K562 (cell line): ENCODE measurements at regions not wholly inside any gene's neighbourhood (a gene's known extent, or its start where the extent isn't known, plus 50 kb on each side); places are given as distances from the start of the nearest gene placed in this dataset.

Source experiments
- ATAC-seq: fragments of 200-7000 bp; cut with Tn5 transposase; 3 replicates; pipeline ENCODE4 v1.9.1; 2020; ENCODE audit warnings: moderate library complexity
- BruUV-seq: library from RNA; stranded (reverse); fragments of 400-500 nt; replicated peaks from 2 replicates; lab custom pipeline; 2021; lab: Mats Ljungman, UMichigan
- CTCF ChIA-PET: fragments of 300-600 bp; formaldehyde crosslinking; extraction: SDS; loops from one replicate; lab custom pipeline; 2021; ENCODE audit warnings: low intra/inter-chr PET ratio; lab: Yijun Ruan, JAX
- POLR2A ChIA-PET: fragments of 300-600, 350-650 bp; sonication (Branson Sonifier 250); formaldehyde crosslinking; extraction: SDS; loops from one replicate; lab custom pipeline; 2021; ENCODE audit warnings: antibody characterized with exemption, inconsistent platforms; lab: Yijun Ruan, JAX
- DNase-seq, 4 experiments: peaks; one replicate each; pipeline versions ENCODE4 v3.0.0 to v3.0.0-alpha.2; 2011 to 2018; ENCODE audit warnings: low spot score in 3 of 4, mixed read lengths in 3 of 4; ENCODE audit errors: extremely low read depth in 1 of 4
- FAIRE-seq: peaks from 2 replicates; lab custom pipeline; 2011; peaks lifted over from hg19 to GRCh38; lab: Jason Lieb, UNC
- H2AFZ ChIP-seq: 2 replicates; pipeline ENCODE4 v1.6.0; 2011; ENCODE audit warnings: low read depth, low read length, control low read depth, inconsistent platforms
- H3K27ac ChIP-seq: fragments of 200-600 bp; 3 replicates; pipeline ENCODE4 v1.8.0; 2011; ENCODE audit warnings: low read depth, mild to moderate bottlenecking, control low read depth, inconsistent platforms, low read length, moderate library complexity, mixed read lengths; ENCODE audit errors: extremely low read depth
- H3K27me3 ChIP-seq, 2 experiments: fragments of 300-600 bp in 1 of 2; 2 replicates in 1 of 2; 3 replicates in 1 of 2; pipeline versions ENCODE4 v1.6.0 to v1.8.0; 2011; ENCODE audit warnings: inconsistent platforms in 2 of 2, low read length in 2 of 2, mild to moderate bottlenecking in 1 of 2, mixed read lengths in 1 of 2, moderate library complexity in 1 of 2; ENCODE audit not compliant: control insufficient read depth in 2 of 2, insufficient read depth in 2 of 2
- H3K36me3 ChIP-seq: fragments of 300-600 bp; 3 replicates; pipeline ENCODE4 v1.8.0; 2011; ENCODE audit warnings: mild to moderate bottlenecking, low read length, inconsistent platforms; ENCODE audit not compliant: control insufficient read depth, insufficient read depth
- H3K4me1 ChIP-seq, 2 experiments: fragments of 200-600 bp in 1 of 2; replicated peaks in 1 of 2; 2 replicates in 1 of 2; 3 replicates in 1 of 2; pipeline versions ENCODE4 v1.5.1 to v1.8.0; 2011; ENCODE audit warnings: inconsistent platforms in 2 of 2, low read length in 2 of 2, mild to moderate bottlenecking in 1 of 2, mixed read lengths in 1 of 2, moderate library complexity in 1 of 2; ENCODE audit not compliant: control insufficient read depth in 2 of 2, insufficient read depth in 2 of 2
- H3K4me2 ChIP-seq: 2 replicates; pipeline ENCODE4 v1.6.1; 2011; ENCODE audit warnings: low read length, control low read depth, inconsistent platforms, mixed read lengths; ENCODE audit not compliant: insufficient read depth
- H3K4me3 ChIP-seq: fragments of 200-600 bp; sonication (generic), shearing (Covaris generic); 2 replicates; pipeline ENCODE4 v1.5.1; 2016; ENCODE audit warnings: control low read depth, inconsistent platforms
- H3K79me2 ChIP-seq: fragments of 200-600 bp; 3 replicates; pipeline ENCODE4 v1.8.0; 2011; ENCODE audit warnings: low read length, inconsistent platforms; ENCODE audit not compliant: control insufficient read depth, insufficient read depth
- H3K9ac ChIP-seq, 2 experiments: 2 replicates each; pipeline versions ENCODE4 v1.6.0 to v1.6.1; 2011; ENCODE audit warnings: low read depth in 2 of 2, low read length in 2 of 2, control low read depth in 1 of 2, inconsistent platforms in 1 of 2, mild to moderate bottlenecking in 1 of 2, mixed read lengths in 1 of 2; ENCODE audit not compliant: insufficient read depth in 1 of 2
- H3K9me1 ChIP-seq: one replicate; pipeline ENCODE4 v1.6.0; 2011; ENCODE audit warnings: inconsistent platforms, mild to moderate bottlenecking, low read length, moderate library complexity; ENCODE audit not compliant: control insufficient read depth, insufficient read depth
- H3K9me3 ChIP-seq: replicated peaks from 2 replicates; pipeline ENCODE4 v1.5.1; 2011; ENCODE audit warnings: low read depth, low read length, inconsistent platforms; ENCODE audit not compliant: control insufficient read depth, insufficient read depth
- H4K20me1 ChIP-seq: replicated peaks from 2 replicates; pipeline ENCODE4 v1.6.1; 2011; ENCODE audit warnings: low read length, inconsistent platforms, mixed read lengths; ENCODE audit not compliant: control insufficient read depth, insufficient read depth
- ATF1 ChIP-seq, 2 experiments: fragments of 450-650 bp in 1 of 2; IDR thresholded peaks; 2 replicates each; pipeline ENCODE4 v1.6.1; 2016; ENCODE audit warnings: missing compliant biosample characterization in 1 of 2, missing genetic modification characterization in 1 of 2
- BMI1 ChIP-seq: fragments of 150-350 bp; IDR thresholded peaks from 2 replicates; pipeline ENCODE4 v1.6.1; 2014; ENCODE audit warnings: low read length
- GABPB1 ChIP-seq: sonication (generic); formaldehyde crosslinking; IDR thresholded peaks from 2 replicates; pipeline ENCODE4 v1.8.0; 2022; ENCODE audit warnings: mild to moderate bottlenecking, missing genetic modification reagents
- GTF2F1 ChIP-seq: IDR thresholded peaks from 2 replicates; pipeline ENCODE4 v1.6.1; 2011; ENCODE audit warnings: low read depth, low read length, improper control_type of control experiment
- HDGF ChIP-seq: fragments of 450-650 bp; IDR thresholded peaks from 2 replicates; pipeline ENCODE4 v1.6.1; 2016
- HMBOX1 ChIP-seq: sonication (generic); IDR thresholded peaks from 2 replicates; pipeline ENCODE4 v1.6.1; 2016
- KLF6 ChIP-seq: fragments of 250-450 bp; sonication (Bioruptor Pico); IDR thresholded peaks from 2 replicates; pipeline ENCODE4 v1.4.0; 2020; ENCODE audit warnings: mild to moderate bottlenecking, moderate library complexity, borderline replicate concordance
- MAFF ChIP-seq: IDR thresholded peaks from 2 replicates; pipeline ENCODE4 v1.6.1; 2012; ENCODE audit warnings: low read length, improper control_type of control experiment
- MECOM ChIP-seq: fragments of 250-450 bp; sonication (Bioruptor Pico); IDR thresholded peaks from 2 replicates; pipeline ENCODE4 v1.8.0; 2022; ENCODE audit warnings: inconsistent platforms
- NFE2 ChIP-seq: IDR thresholded peaks from 2 replicates; pipeline ENCODE4 v1.6.1; 2014; ENCODE audit warnings: antibody characterized with exemption, low read depth
- RBM22 ChIP-seq: fragments of 200-400 bp; formaldehyde crosslinking; IDR thresholded peaks from 2 replicates; pipeline ENCODE4 v1.6.1; 2018; ENCODE audit warnings: low read length, low read depth; ENCODE audit not compliant: poor library complexity, severe bottlenecking
- SIX5 ChIP-seq, 2 experiments: IDR thresholded peaks; 2 replicates each; pipeline ENCODE4 v1.6.1; 2011; ENCODE audit warnings: low read length in 2 of 2, borderline replicate concordance in 1 of 2, low read depth in 1 of 2, mild to moderate bottlenecking in 1 of 2, moderate library complexity in 1 of 2; ENCODE audit not compliant: insufficient read depth in 1 of 2
- TCFL5 ChIP-seq: fragments of 250-450 bp; sonication (Bioruptor Pico); conservative IDR thresholded peaks from 2 replicates; pipeline ENCODE4 v1.6.1; 2021; ENCODE audit warnings: mild to moderate bottlenecking, moderate library complexity, matching md5 sums
- ZFPM2 ChIP-seq: fragments of 250-450 bp; sonication (Bioruptor Pico); IDR thresholded peaks from 2 replicates; pipeline ENCODE4 v1.5.1; 2022; ENCODE audit warnings: mild to moderate bottlenecking
- ZKSCAN8 ChIP-seq: fragments of 200-800 bp; sonication (Bioruptor generic); IDR thresholded peaks from 2 replicates; pipeline ENCODE4 v1.6.1; 2016; ENCODE audit warnings: missing genetic modification characterization, missing compliant biosample characterization
- ZNF263 ChIP-seq: sonication (generic); formaldehyde crosslinking; IDR thresholded peaks from 2 replicates; pipeline ENCODE4 v1.8.0; 2022; ENCODE audit warnings: mild to moderate bottlenecking, missing genetic modification reagents, borderline replicate concordance
- ZNF717 ChIP-seq: fragments of 250-450 bp; sonication (Bioruptor Pico); IDR thresholded peaks from 2 replicates; pipeline ENCODE4 v1.5.0; 2021
- WGBS: fragments of 100-300 bp; shearing (Covaris generic); methylation state at CpG from one replicate; pipeline ENCODE4 v1.1.6; 2016; ENCODE audit warnings: low coverage, mixed read lengths; ENCODE audit not compliant: insufficient coverage; ENCODE audit errors: missing lambda C conversion rate; 5-methylcytosine and 5-hydroxymethylcytosine counted together
- in situ Hi-C: fragments of 300-500 bp; cut with MboI; formaldehyde crosslinking; loops from 4 replicates; pipeline ENCODE4 v1.15.0; 2018; ENCODE audit warnings: inconsistent platforms, mixed read lengths
- intact Hi-C: fragments of 100-400 bp; cut with micrococcal nuclease; formaldehyde crosslinking; loops from 2 replicates; pipeline ENCODE4 v1.14.2; 2022
- TF ChIP-seq, protein P1 (sequence below): fragments of 250-450 bp; sonication (Bioruptor Pico); IDR thresholded peaks from 2 replicates; pipeline ENCODE4 v1.5.0; 2020; ENCODE audit warnings: mild to moderate bottlenecking
- TF ChIP-seq, protein P2 (sequence below): IDR thresholded peaks from 3 replicates; pipeline ENCODE4 v1.6.1; 2011; ENCODE audit warnings: borderline replicate concordance, mild to moderate bottlenecking; ENCODE audit not compliant: insufficient read length, insufficient read depth
- TF ChIP-seq, protein P3 (sequence below): fragments of 450-650 bp; conservative IDR thresholded peaks from 2 replicates; pipeline ENCODE4 v1.6.1; 2016; ENCODE audit warnings: missing genetic modification characterization, low read depth, mild to moderate bottlenecking, control low read depth, missing compliant biosample characterization

DNA sequence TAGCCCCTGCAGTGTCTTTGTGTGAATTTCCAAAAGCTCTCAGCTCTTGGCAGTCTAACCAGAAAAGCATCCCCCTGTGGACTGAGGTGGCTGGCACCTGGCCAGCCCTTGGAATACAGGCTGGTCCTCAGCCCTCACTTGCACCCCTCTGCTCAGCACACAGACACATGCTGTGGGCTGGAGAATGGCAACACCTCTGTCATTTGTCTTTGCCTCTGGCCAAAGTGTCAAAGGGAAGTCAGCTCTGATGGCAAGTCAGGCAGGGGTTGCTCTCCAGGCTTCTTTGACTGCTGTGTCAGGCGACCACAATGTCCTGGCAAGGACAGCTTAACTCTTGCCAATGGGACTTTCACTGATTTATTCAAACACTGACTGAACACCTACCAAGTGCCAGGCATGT lies 724.8 kb downstream of the INHBA start (continued):
- TF ChIP-seq KLF6, result no peak
- TF ChIP-seq ZNF717, result no peak
- no peak for TF ChIP-seq ZFPM2 (CRISPR knock-in tag)
- TF ChIP-seq ATF1 (CRISPR knock-in tag; IDR thresholded peaks at IDR 0.05), result no peak
- TF ChIP-seq ATF1 (tag; IDR thresholded peaks at IDR 0.05), result no peak
- no peak for TF ChIP-seq HMBOX1
- TF ChIP-seq RBM22, result no peak

DNA sequence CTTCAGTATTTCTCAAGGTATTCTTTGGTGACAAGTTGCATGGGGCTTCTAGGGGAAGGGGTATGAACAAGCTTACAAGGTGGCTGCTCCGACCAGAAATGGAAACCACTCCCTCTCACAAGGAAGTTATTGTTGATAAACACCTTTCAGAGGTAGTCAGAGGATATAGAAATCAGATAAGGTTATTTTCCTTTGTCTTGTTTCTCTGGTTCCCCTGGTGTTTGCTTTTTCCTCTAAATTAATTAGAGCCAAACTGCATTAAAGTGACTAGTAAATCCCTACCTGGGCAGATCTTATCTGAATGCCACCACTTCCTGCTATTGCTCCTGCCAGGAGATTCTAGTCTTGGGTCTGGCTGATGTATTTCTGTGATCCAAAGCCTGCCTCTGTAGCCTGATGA lies 725.4 kb downstream of the INHBA start:
- H3K9ac ChIP-seq, result no peak overlapping the region
- no peaks in the 10 kb centered on the region for H3K9me3 ChIP-seq
- 0% methylated on average over 1 of the region's 1 CpG for WGBS
- CTCF ChIA-PET, result no interaction called here
- POLR2A ChIA-PET, result no interaction called here
- H3K9me1 ChIP-seq, result no peaks in the 10 kb centered on the region
- H4K20me1 ChIP-seq, result no peaks in the 10 kb centered on the region; the same call in 1 of the 2 replicates
- H3K79me2 ChIP-seq, result no peaks in the 10 kb centered on the region
- H3K4me1 ChIP-seq, result no peaks in the 10 kb centered on the region
- no peaks in the 10 kb centered on the region for H3K27me3 ChIP-seq
- FAIRE-seq (no peak), DNase-seq (no peak), ATAC-seq (no peak)
- in situ Hi-C loops, result no loop called here
- H2AFZ ChIP-seq, result no peak overlapping the region
- no peak overlapping the region for H3K27ac ChIP-seq
- no TSS peak for BruUV-seq
- no peaks in the 10 kb centered on the region for H3K36me3 ChIP-seq
- H3K4me3 ChIP-seq, result no peak overlapping the region
- no peak overlapping the region for H3K4me2 ChIP-seq
- intact Hi-C loops, result no loop called here
- no peak for TF ChIP-seq ZNF263 (CRISPR knock-in tag)
- TF ChIP-seq BMI1, result no peak
- no peak for TF ChIP-seq MECOM (CRISPR knock-in tag)
- TF ChIP-seq HDGF, result no peak
- no peak for TF ChIP-seq ZKSCAN8
- TF ChIP-seq TCFL5 (CRISPR knock-in tag), result no peak
- TF ChIP-seq, protein P1, sequence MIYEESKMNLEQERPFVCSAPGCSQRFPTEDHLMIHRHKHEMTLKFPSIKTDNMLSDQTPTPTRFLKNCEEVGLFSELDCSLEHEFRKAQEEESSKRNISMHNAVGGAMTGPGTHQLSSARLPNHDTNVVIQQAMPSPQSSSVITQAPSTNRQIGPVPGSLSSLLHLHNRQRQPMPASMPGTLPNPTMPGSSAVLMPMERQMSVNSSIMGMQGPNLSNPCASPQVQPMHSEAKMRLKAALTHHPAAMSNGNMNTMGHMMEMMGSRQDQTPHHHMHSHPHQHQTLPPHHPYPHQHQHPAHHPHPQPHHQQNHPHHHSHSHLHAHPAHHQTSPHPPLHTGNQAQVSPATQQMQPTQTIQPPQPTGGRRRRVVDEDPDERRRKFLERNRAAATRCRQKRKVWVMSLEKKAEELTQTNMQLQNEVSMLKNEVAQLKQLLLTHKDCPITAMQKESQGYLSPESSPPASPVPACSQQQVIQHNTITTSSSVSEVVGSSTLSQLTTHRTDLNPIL (CRISPR knock-in tag), result no peak
- TF ChIP-seq, protein P2, sequence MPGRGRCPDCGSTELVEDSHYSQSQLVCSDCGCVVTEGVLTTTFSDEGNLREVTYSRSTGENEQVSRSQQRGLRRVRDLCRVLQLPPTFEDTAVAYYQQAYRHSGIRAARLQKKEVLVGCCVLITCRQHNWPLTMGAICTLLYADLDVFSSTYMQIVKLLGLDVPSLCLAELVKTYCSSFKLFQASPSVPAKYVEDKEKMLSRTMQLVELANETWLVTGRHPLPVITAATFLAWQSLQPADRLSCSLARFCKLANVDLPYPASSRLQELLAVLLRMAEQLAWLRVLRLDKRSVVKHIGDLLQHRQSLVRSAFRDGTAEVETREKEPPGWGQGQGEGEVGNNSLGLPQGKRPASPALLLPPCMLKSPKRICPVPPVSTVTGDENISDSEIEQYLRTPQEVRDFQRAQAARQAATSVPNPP, result no peak
- no peak for TF ChIP-seq GTF2F1
- TF ChIP-seq, protein P3, sequence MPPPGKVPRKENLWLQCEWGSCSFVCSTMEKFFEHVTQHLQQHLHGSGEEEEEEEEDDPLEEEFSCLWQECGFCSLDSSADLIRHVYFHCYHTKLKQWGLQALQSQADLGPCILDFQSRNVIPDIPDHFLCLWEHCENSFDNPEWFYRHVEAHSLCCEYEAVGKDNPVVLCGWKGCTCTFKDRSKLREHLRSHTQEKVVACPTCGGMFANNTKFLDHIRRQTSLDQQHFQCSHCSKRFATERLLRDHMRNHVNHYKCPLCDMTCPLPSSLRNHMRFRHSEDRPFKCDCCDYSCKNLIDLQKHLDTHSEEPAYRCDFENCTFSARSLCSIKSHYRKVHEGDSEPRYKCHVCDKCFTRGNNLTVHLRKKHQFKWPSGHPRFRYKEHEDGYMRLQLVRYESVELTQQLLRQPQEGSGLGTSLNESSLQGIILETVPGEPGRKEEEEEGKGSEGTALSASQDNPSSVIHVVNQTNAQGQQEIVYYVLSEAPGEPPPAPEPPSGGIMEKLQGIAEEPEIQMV (tag), result no peak
- no peak for TF ChIP-seq MAFF
- no peak for TF ChIP-seq SIX5 (IDR thresholded peaks at IDR 0.05; ENCODE audit: borderline replicate concordance in 1 of 2, insufficient read depth in 1 of 2, low read depth in 1 of 2, low read length in 2 of 2)
- TF ChIP-seq GABPB1 (CRISPR knock-in tag), result no peak
- TF ChIP-seq NFE2, result no peak
